Caco-2 (cell line): ENCODE measurements at regions not wholly inside any gene's neighbourhood (a gene's known extent, or its start where the extent isn't known, plus 50 kb on each side); places are given as distances from the start of the nearest gene placed in this dataset.

Experiments
- BruUV-seq: library from RNA; stranded (reverse); fragments of 400-500 nt; replicated peaks from 2 replicates; lab custom pipeline; 2021; lab: Mats Ljungman, UMichigan
- CTCF ChIA-PET: fragments of 300-600 bp; sonication (Branson Sonifier 250); formaldehyde crosslinking; loops from one replicate; lab custom pipeline; 2022; ENCODE audit warnings: antibody characterized with exemption; lab: Charles Lee
- POLR2A ChIA-PET: fragments of 300-600 bp; sonication (Branson Sonifier 250); formaldehyde crosslinking; loops from one replicate; lab custom pipeline; 2022; ENCODE audit warnings: antibody characterized with exemption; lab: Charles Lee
- DNase-seq, 2 experiments: peaks; one replicate each; pipeline versions ENCODE4 v3.0.0 to v3.0.0-alpha.2; 2020 to 2022
- H3K27me3 ChIP-seq: replicated peaks from 2 replicates; pipeline ENCODE4 v1.6.0; 2011; ENCODE audit warnings: low read length; ENCODE audit not compliant: control insufficient read depth, insufficient read depth
- H3K36me3 ChIP-seq: 2 replicates; pipeline ENCODE4 v1.5.1; 2011; ENCODE audit warnings: low read length; ENCODE audit not compliant: control insufficient read depth, insufficient read depth
- H3K4me1 ChIP-seq: fragments of 250-450 bp; sonication (Bioruptor Pico); 2 replicates; pipeline ENCODE4 v1.5.1; 2020; ENCODE audit warnings: mild to moderate bottlenecking
- H3K4me3 ChIP-seq: 2 replicates; pipeline ENCODE4 v1.5.1; 2011; ENCODE audit warnings: low read depth, mild to moderate bottlenecking, control low read depth, low read length
- H3K9me3 ChIP-seq: fragments of 250-450 bp; sonication (Bioruptor Pico); 2 replicates; pipeline ENCODE4 v1.5.1; 2020; ENCODE audit warnings: mild to moderate bottlenecking, moderate library complexity
- H3K27ac Mint-ChIP-seq: one replicate; pipeline ENCODE4 v1.8.0; 2022; ENCODE audit warnings: mixed read lengths; ENCODE audit not compliant: unreplicated experiment
- H3K27me3 Mint-ChIP-seq: one replicate; pipeline ENCODE4 v1.8.0; 2022; ENCODE audit warnings: mixed read lengths; ENCODE audit not compliant: insufficient read depth, unreplicated experiment
- H3K36me3 Mint-ChIP-seq: one replicate; pipeline ENCODE4 v1.8.0; 2022; ENCODE audit warnings: mild to moderate bottlenecking, mixed read lengths; ENCODE audit not compliant: insufficient read depth, unreplicated experiment
- H3K4me1 Mint-ChIP-seq: one replicate; pipeline ENCODE4 v1.8.0; 2022; ENCODE audit warnings: low read depth, mixed read lengths; ENCODE audit not compliant: unreplicated experiment
- H3K4me3 Mint-ChIP-seq: one replicate; pipeline ENCODE4 v1.8.0; 2022; ENCODE audit warnings: mild to moderate bottlenecking, moderate library complexity, mixed read lengths; ENCODE audit not compliant: unreplicated experiment
- H3K9me3 Mint-ChIP-seq: one replicate; pipeline ENCODE4 v1.8.0; 2022; ENCODE audit warnings: mixed read lengths; ENCODE audit not compliant: unreplicated experiment
- intact Hi-C: fragments of 100-400 bp; cut with micrococcal nuclease; formaldehyde crosslinking; loops from one replicate; pipeline ENCODE4 v1.10.0; 2022; ENCODE audit not compliant: unreplicated experiment
- TF ChIP-seq, protein P1 (sequence below), 2 experiments: fragments of 200-600 bp in 1 of 2; IDR thresholded peaks; 1 replicate in 1 of 2; 2 replicates in 1 of 2; pipeline versions ENCODE4 v1.5.1 to v1.8.0; 2011 to 2022; ENCODE audit warnings: antibody characterized with exemption in 1 of 2, control low read depth in 1 of 2, inconsistent platforms in 1 of 2, low read depth in 1 of 2, low read length in 1 of 2, mild to moderate bottlenecking in 1 of 2, moderate library complexity in 1 of 2; ENCODE audit not compliant: insufficient read depth in 1 of 2, severe bottlenecking in 1 of 2, unreplicated experiment in 1 of 2

DNA sequence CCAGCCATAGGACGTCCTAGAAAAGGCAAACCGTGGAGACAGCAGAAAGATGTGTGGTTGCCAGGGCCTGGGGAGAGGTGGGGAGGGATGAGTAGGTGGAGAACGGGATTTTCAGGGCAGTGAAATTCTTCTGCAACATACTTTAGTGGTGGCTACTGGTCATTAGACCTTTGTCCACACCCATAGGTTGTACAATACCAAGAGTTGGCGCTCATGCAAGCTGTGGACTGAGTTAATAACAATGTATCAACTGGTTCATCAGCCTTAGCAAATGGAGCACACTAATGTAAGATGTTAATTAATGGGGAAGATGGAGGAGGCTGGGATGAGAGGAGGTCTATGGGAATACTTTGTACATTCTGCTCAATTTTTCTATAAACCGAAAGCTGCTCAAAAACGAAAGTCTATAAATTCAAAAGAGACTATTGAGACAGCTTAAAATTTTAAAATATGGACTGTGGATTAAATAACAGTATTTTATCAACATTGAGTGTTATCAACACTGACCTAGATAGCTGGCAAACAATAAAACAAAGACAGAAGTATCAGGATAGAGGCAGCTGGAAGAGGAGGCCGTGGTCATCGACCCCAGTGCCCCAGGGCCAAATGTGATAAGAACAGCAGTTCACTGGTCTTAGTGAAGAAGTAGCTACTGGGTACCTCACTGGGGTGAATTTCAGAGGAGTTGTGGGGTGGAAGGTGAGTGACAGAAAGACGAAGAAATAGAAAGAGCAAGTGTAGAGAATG, 90.9 kb downstream of the SYNE3 start:
- Mint-ChIP-seq H3K27me3 (no peaks in the 10 kb centered on the region), H3K27ac (peak overlapping the region; percentile 39), H3K4me3 (no peak overlapping the region), H3K36me3 (peaks cover 4% of the 10 kb centered on the region), H3K4me1 (peaks cover 13% of the 10 kb centered on the region), H3K9me3 (no peaks in the 10 kb centered on the region)
- no peaks in the 10 kb centered on the region for H3K36me3 ChIP-seq
- no TSS peak for BruUV-seq
- ChIA-PET POLR2A (interaction anchor here (0.6 kb wide), 1 partner anchor 20 kb away, joined by 3 read pairs; no protein-coding TSS in a partner anchor), CTCF (no interaction called here)
- H3K27me3 ChIP-seq = no peaks in the 10 kb centered on the region
- H3K4me1 ChIP-seq = no peaks in the 10 kb centered on the region
- TF ChIP-seq, protein P1, sequence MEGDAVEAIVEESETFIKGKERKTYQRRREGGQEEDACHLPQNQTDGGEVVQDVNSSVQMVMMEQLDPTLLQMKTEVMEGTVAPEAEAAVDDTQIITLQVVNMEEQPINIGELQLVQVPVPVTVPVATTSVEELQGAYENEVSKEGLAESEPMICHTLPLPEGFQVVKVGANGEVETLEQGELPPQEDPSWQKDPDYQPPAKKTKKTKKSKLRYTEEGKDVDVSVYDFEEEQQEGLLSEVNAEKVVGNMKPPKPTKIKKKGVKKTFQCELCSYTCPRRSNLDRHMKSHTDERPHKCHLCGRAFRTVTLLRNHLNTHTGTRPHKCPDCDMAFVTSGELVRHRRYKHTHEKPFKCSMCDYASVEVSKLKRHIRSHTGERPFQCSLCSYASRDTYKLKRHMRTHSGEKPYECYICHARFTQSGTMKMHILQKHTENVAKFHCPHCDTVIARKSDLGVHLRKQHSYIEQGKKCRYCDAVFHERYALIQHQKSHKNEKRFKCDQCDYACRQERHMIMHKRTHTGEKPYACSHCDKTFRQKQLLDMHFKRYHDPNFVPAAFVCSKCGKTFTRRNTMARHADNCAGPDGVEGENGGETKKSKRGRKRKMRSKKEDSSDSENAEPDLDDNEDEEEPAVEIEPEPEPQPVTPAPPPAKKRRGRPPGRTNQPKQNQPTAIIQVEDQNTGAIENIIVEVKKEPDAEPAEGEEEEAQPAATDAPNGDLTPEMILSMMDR (IDR thresholded peaks at IDR 0.05; ENCODE audit: insufficient read depth in 1 of 2, low read depth in 1 of 2, low read length in 1 of 2, severe bottlenecking in 1 of 2, unreplicated experiment in 1 of 2) = no peak
- no peak overlapping the region for H3K4me3 ChIP-seq
- H3K9me3 ChIP-seq = no peaks in the 10 kb centered on the region
- intact Hi-C loops = no loop called here
- no peak for DNase-seq

DNA sequence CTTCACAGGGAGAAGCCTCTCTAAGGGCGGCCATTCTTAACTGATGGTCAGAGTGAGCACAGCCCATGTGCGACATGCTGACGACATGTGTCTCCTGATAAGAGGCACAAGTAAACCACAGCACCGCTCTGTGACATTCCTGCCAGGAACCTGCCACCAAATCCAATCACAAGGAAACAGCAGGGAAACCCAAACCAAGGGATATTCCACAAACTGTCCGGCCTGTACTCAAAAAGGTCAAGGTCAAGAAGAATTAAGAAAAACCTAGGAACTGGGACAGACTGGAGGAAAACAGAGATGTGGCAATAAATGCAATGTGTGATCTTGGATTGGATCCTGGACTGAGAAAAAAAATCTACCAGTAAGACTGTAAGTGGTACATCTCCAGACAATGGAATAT, 91.9 kb downstream of the SYNE3 start:
- ChIA-PET CTCF (no interaction called here), POLR2A (interaction anchor here (0.6 kb wide), 1 partner anchor 21 kb away, joined by 3 read pairs; no protein-coding TSS in a partner anchor)
- intact Hi-C loops = no loop called here
- Mint-ChIP-seq H3K9me3 (peaks cover 8% of the 10 kb centered on the region), H3K36me3 (peaks cover 8% of the 10 kb centered on the region), H3K27ac (no peak overlapping the region), H3K4me3 (no peak overlapping the region), H3K4me1 (peaks cover 13% of the 10 kb centered on the region), H3K27me3 (no peaks in the 10 kb centered on the region)
- Histone ChIP-seq H3K9me3 (no peaks in the 10 kb centered on the region), H3K4me3 (no peak overlapping the region), H3K36me3 (no peaks in the 10 kb centered on the region), H3K4me1 (no peaks in the 10 kb centered on the region), H3K27me3 (no peaks in the 10 kb centered on the region)
- no peak for DNase-seq
- TF ChIP-seq, protein P1 (IDR thresholded peaks at IDR 0.05; ENCODE audit: insufficient read depth in 1 of 2, low read depth in 1 of 2, low read length in 1 of 2, severe bottlenecking in 1 of 2, unreplicated experiment in 1 of 2) = no peak
- no TSS peak for BruUV-seq

DNA sequence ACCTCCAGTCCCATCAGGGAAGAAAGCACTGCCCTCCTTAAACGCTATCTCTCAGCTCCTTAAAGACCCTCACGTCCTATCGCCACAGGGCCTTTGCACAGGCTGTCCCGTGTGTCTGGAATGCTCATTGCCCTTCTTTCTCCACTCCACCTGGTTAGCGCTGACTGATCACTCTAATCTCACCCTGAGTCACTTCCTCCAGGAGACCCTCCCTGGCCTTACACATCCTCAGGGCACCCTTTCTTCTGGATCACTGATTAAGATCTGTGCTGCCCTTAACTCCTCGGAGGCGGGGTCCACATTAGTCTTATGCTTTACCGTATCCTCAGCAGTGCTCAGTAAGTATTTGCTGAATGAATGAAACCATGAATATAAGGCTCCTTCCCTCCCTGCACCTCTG, 94.7 kb downstream of the SYNE3 start:
- intact Hi-C loops = no loop called here
- Mint-ChIP-seq H3K27ac (no peak overlapping the region), H3K36me3 (peaks cover 17% of the 10 kb centered on the region), H3K27me3 (no peaks in the 10 kb centered on the region), H3K4me1 (peaks cover 6% of the 10 kb centered on the region), H3K4me3 (no peak overlapping the region), H3K9me3 (peaks cover 12% of the 10 kb centered on the region)
- Histone ChIP-seq H3K9me3 (no peaks in the 10 kb centered on the region), H3K36me3 (no peaks in the 10 kb centered on the region), H3K27me3 (no peaks in the 10 kb centered on the region), H3K4me1 (no peaks in the 10 kb centered on the region), H3K4me3 (no peak overlapping the region)
- no TSS peak for BruUV-seq
- TF ChIP-seq, protein P1 (IDR thresholded peaks at IDR 0.05; ENCODE audit: insufficient read depth in 1 of 2, low read depth in 1 of 2, low read length in 1 of 2, severe bottlenecking in 1 of 2, unreplicated experiment in 1 of 2) = no peak
- ChIA-PET POLR2A (no interaction called here), CTCF (interaction anchor here (0.5 kb wide), 1 partner anchor 13 kb away, joined by 3 read pairs; no protein-coding TSS in a partner anchor)
- DNase-seq = no peak
